Body of pancreas (tissue), 4 donors: ENCODE measurements at regions not wholly inside any gene's neighbourhood (a gene's known extent, or its start where the extent isn't known, plus 50 kb on each side); places are given as distances from the start of the nearest gene placed in this dataset.

Source experiments
- ATAC-seq: fragments of 150-250 bp; one replicate; pipeline ENCODE4 v1.9.1; 2016
- DNase-seq, 4 donors: peaks; one replicate each; pipeline ENCODE4 v3.0.0-alpha.2; 2019
- H3K27ac ChIP-seq, 4 donors: fragments of 200-600 bp; sonication (generic); 1 replicate in 3 of 4; 2 replicates in 1 of 4; pipeline versions ENCODE4 v1.5.1 to v1.6.1; 2016 to 2019; ENCODE audit warnings: mild to moderate bottlenecking in 1 of 4, mixed read lengths in 1 of 4, moderate library complexity in 1 of 4
- H3K27me3 ChIP-seq, 2 donors: fragments of 200-600 bp; sonication (generic); one replicate each; pipeline ENCODE4 v1.6.0; 2016; ENCODE audit warnings: mild to moderate bottlenecking in 1 of 2
- H3K36me3 ChIP-seq, 2 donors: fragments of 200-600 bp; sonication (generic); replicated peaks in 1 of 2; 2 replicates each; pipeline ENCODE4 v1.5.1; 2016; ENCODE audit warnings: low read depth in 2 of 2; ENCODE audit not compliant: insufficient read depth in 1 of 2
- H3K4me1 ChIP-seq: fragments of 200-600 bp; sonication (generic); one replicate; pipeline ENCODE4 v1.6.0; 2016
- H3K4me3 ChIP-seq, 2 donors: fragments of 200-600 bp; sonication (generic); 1 replicate in 1 of 2; 2 replicates in 1 of 2; pipeline ENCODE4 v1.5.1; 2016 to 2019
- H3K9me3 ChIP-seq, 3 donors: fragments of 200-600 bp; sonication (generic); 1 replicate in 2 of 3; 2 replicates in 1 of 3; pipeline ENCODE4 v1.5.1; 2016
- CTCF ChIP-seq, 7 experiments: fragments of 450-650 bp in 4 of 7; fragments of 200-600 bp in 3 of 7; sonication (generic) in 3 of 7; IDR thresholded peaks; one replicate each; pipeline ENCODE4 v1.5.1; 2016 to 2019; ENCODE audit warnings: antibody characterized with exemption in 7 of 7
- POLR2A ChIP-seq, 3 donors: fragments of 450-650 bp; IDR thresholded peaks; one replicate each; pipeline ENCODE4 v1.6.1; 2016; ENCODE audit warnings: antibody characterized with exemption in 3 of 3, mild to moderate bottlenecking in 2 of 3
- whole genome bisulfite sequencing, 2 donors: methylation state at CpG; one replicate each; pipeline ENCODE4 v1.1.5; 2017; 5-methylcytosine and 5-hydroxymethylcytosine counted together
- intact Hi-C: fragments of 100-400 bp; cut with DNase I; formaldehyde crosslinking; loops from one replicate; pipeline ENCODE4 v1.15.1; 2023

GRCh38 chr7:124162667-124163066 is 129.8 kb upstream of the TMEM229A start:
- no peak overlapping the region for H3K4me3 ChIP-seq
- no peak for DNase-seq
- H3K27me3 ChIP-seq, result no peaks in the 10 kb centered on the region
- no peaks in the 10 kb centered on the region for H3K9me3 ChIP-seq
- H3K36me3 ChIP-seq, result no peaks in the 10 kb centered on the region
- no peaks in the 10 kb centered on the region for H3K4me1 ChIP-seq
- TF ChIP-seq CTCF (IDR thresholded peaks at IDR 0.05), result no peak
- no peak for TF ChIP-seq POLR2A (IDR thresholded peaks at IDR 0.05)
- intact Hi-C loops, result no loop called here
- H3K27ac ChIP-seq, result no peak overlapping the region
- no peak for ATAC-seq

- H3K36me3 ChIP-seq, result no peaks in the 10 kb centered on the region
- 35 to 36% methylated on average over 3 of the region's 3 CpGs for WGBS, 2 donors
- DNase-seq, result no peak
- no peaks in the 10 kb centered on the region for H3K4me1 ChIP-seq
- intact Hi-C loops, result no loop called here
- no peak for TF ChIP-seq POLR2A (IDR thresholded peaks at IDR 0.05)
- peak; percentile 5 to 58 (median 45) for TF ChIP-seq CTCF (IDR thresholded peaks at IDR 0.05)
- H3K9me3 ChIP-seq, result no peaks in the 10 kb centered on the region
- ATAC-seq, result no peak
- no peaks in the 10 kb centered on the region for H3K27me3 ChIP-seq
- H3K27ac ChIP-seq, result no peak overlapping the region
- no peak overlapping the region for H3K4me3 ChIP-seq
These were observed 122.7 kb upstream of the TMEM229A start for GRCh38 chr7:124155432-124156022.

- Histone ChIP-seq H3K36me3 (no peaks in the 10 kb centered on the region), H3K9me3 (no peaks in the 10 kb centered on the region), H3K27me3 (no peaks in the 10 kb centered on the region), H3K4me3 (no peak overlapping the region), H3K27ac (no peak overlapping the region), H3K4me1 (no peaks in the 10 kb centered on the region)
- intact Hi-C loops, result no loop called here
- 79 to 92% methylated on average over 1 of the region's 1 CpG for WGBS, 2 donors
- peak in 6 of 7 experiments; percentile 8 to 37 (median 22) for TF ChIP-seq CTCF (IDR thresholded peaks at IDR 0.05)
- no peak for TF ChIP-seq POLR2A (IDR thresholded peaks at IDR 0.05)
- ATAC-seq, result no peak
- DNase-seq, result peak in 1 of 4 donors; percentile 13
These were observed 120.2 kb upstream of the TMEM229A start for GRCh38 chr7:124152859-124153692.

GRCh38 chr7:124137664-124138063 is 104.8 kb upstream of the TMEM229A start:
- intact Hi-C loops, result no loop called here

More at GRCh38 chr7:124137664-124138063, 104.8 kb upstream of the TMEM229A start:
- Histone ChIP-seq H3K9me3 (no peaks in the 10 kb centered on the region), H3K4me3 (no peak overlapping the region), H3K27ac (no peak overlapping the region), H3K27me3 (no peaks in the 10 kb centered on the region), H3K4me1 (no peaks in the 10 kb centered on the region), H3K36me3 (no peaks in the 10 kb centered on the region)
- ATAC-seq (no peak), DNase-seq (no peak)
- no peak for TF ChIP-seq POLR2A (IDR thresholded peaks at IDR 0.05)
- no peak for TF ChIP-seq CTCF (IDR thresholded peaks at IDR 0.05)
- 54% methylated on average over 1 of the region's 1 CpG for WGBS, 2 donors
